Ovary (tissue), 3 donors: ENCODE measurements at regions not wholly inside any gene's neighbourhood (a gene's known extent, or its start where the extent isn't known, plus 50 kb on each side); places are given as distances from the start of the nearest gene placed in this dataset.

Experiments
- CTCF ChIP-seq, 3 donors: fragments of 450-650 bp in 2 of 3; fragments of 200-600 bp in 1 of 3; IDR thresholded peaks; one replicate each; pipeline versions ENCODE4 v1.5.1 to v1.8.0; 2016 to 2022; ENCODE audit warnings: antibody characterized with exemption in 3 of 3, mild to moderate bottlenecking in 1 of 3
- EP300 ChIP-seq: sonication (generic); formaldehyde crosslinking; IDR thresholded peaks from one replicate; pipeline ENCODE4 v1.6.1; 2017; ENCODE audit warnings: antibody characterized with exemption
- POLR2A ChIP-seq: fragments of 450-650 bp; IDR thresholded peaks from one replicate; pipeline ENCODE4 v1.6.1; 2017; ENCODE audit warnings: antibody characterized with exemption, mild to moderate bottlenecking, moderate library complexity
- donor health status: DM: no; HTN: no; CAD: no.

GRCh38 chr4:41455206-41455605 is 82.8 kb upstream of the LIMCH1 start:
- TF ChIP-seq CTCF (IDR thresholded peaks at IDR 0.05), result no peak
- no peak for TF ChIP-seq POLR2A
- no peak for TF ChIP-seq EP300
